MM.1S (cell line): ENCODE measurements at regions not wholly inside any gene's neighbourhood (a gene's known extent, or its start where the extent isn't known, plus 50 kb on each side); places are given as distances from the start of the nearest gene placed in this dataset.

ENCODE experiments used
- DNase-seq: peaks from one replicate; pipeline ENCODE4 v3.0.0-alpha.2; 2015
- H2AFZ ChIP-seq: fragments of 300-600 bp; sonication (generic); 2 replicates; pipeline ENCODE4 v1.6.0; 2016; ENCODE audit warnings: antibody characterized with exemption, low read length
- H3F3A ChIP-seq: fragments of 300-600 bp; sonication (generic); 2 replicates; pipeline ENCODE4 v1.6.1; 2016; ENCODE audit warnings: mild to moderate bottlenecking, antibody characterized with exemption, low read length, moderate library complexity, mixed read lengths; ENCODE audit not compliant: insufficient read depth
- H3K27ac ChIP-seq: fragments of 300-600 bp; sonication (generic); 2 replicates; pipeline ENCODE4 v1.5.1; 2016; ENCODE audit warnings: mild to moderate bottlenecking, low read length
- H3K27me3 ChIP-seq: fragments of 300-600 bp; sonication (generic); replicated peaks from 2 replicates; pipeline ENCODE4 v1.6.0; 2016; ENCODE audit warnings: low read length; ENCODE audit not compliant: insufficient read depth
- H3K36me3 ChIP-seq: fragments of 300-600 bp; sonication (generic); replicated peaks from 2 replicates; pipeline ENCODE4 v1.6.1; 2016; ENCODE audit warnings: mild to moderate bottlenecking, low read length, mixed read lengths; ENCODE audit not compliant: insufficient read depth
- H3K4me1 ChIP-seq: fragments of 300-600 bp; sonication (generic); 2 replicates; pipeline ENCODE4 v1.6.1; 2016; ENCODE audit warnings: low read length, mixed read lengths
- H3K4me2 ChIP-seq: fragments of 300-600 bp; sonication (generic); 2 replicates; pipeline ENCODE4 v1.6.0; 2016; ENCODE audit warnings: low read depth, low read length
- H3K4me3 ChIP-seq: fragments of 300-600 bp; sonication (generic); 2 replicates; pipeline ENCODE4 v1.5.1; 2016; ENCODE audit warnings: low read length, mixed read lengths
- H3K79me2 ChIP-seq: fragments of 300-600 bp; sonication (generic); 2 replicates; pipeline ENCODE4 v1.6.1; 2016; ENCODE audit warnings: mixed run types, low read length, mixed read lengths
- H3K9ac ChIP-seq: fragments of 300-600 bp; sonication (generic); 2 replicates; pipeline ENCODE4 v1.6.1; 2016; ENCODE audit warnings: low read length, mixed read lengths
- H3K9me2 ChIP-seq: fragments of 300-600 bp; sonication (generic); replicated peaks from 2 replicates; pipeline ENCODE4 v1.6.1; 2016; ENCODE audit warnings: mild to moderate bottlenecking, low read length, mixed read lengths; ENCODE audit not compliant: insufficient read depth
- H3K9me3 ChIP-seq: fragments of 300-600 bp; sonication (generic); replicated peaks from 2 replicates; pipeline ENCODE4 v1.6.1; 2016; ENCODE audit warnings: mild to moderate bottlenecking, low read length, mixed read lengths; ENCODE audit not compliant: insufficient read depth
- H4K20me1 ChIP-seq: fragments of 300-600 bp; sonication (generic); 2 replicates; pipeline ENCODE4 v1.6.1; 2016; ENCODE audit warnings: mild to moderate bottlenecking, low read length, moderate library complexity, mixed read lengths; ENCODE audit not compliant: insufficient read depth
- EZH2 ChIP-seq: fragments of 300-600 bp; sonication (generic); optimal IDR thresholded peaks from 2 replicates; pipeline ENCODE3; 2017; ENCODE audit warnings: low read depth, mild to moderate bottlenecking, antibody characterized with exemption, low read length, mixed read lengths
- EZH2phosphoT487 ChIP-seq: fragments of 300-600 bp; sonication (generic); IDR thresholded peaks from 2 replicates; pipeline ENCODE4 v1.6.1; 2018; ENCODE audit warnings: antibody characterized with exemption, low read length
- TF ChIP-seq, protein P1 (sequence below): fragments of 300-600 bp; sonication (generic); IDR thresholded peaks from 2 replicates; pipeline ENCODE4 v1.5.1; 2016; ENCODE audit warnings: antibody characterized with exemption, low read length, mixed read lengths

DNA sequence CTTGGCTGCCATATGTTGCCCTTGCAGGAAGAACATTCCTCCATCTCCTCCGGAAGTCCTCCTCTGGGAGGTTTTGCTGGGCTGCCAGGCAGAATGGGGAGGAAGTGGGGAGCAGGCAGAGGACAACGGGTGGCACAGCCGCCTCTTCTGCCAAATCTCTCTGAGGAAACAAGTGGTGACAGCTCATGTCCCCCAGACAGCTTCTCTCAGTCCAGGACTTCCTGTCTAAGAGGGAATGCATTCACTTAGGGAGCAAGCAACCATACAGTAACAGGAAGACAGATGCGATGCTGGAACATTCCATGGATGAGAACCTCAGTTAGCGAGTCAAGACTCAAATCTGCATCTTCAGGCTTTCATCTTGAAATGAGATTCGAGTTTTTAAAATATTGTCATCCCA, 701.0 kb downstream of the SEMA5A start:
- TF ChIP-seq EZH2phosphoT487 (no peak), EZH2 (no peak)
- TF ChIP-seq, protein P1, sequence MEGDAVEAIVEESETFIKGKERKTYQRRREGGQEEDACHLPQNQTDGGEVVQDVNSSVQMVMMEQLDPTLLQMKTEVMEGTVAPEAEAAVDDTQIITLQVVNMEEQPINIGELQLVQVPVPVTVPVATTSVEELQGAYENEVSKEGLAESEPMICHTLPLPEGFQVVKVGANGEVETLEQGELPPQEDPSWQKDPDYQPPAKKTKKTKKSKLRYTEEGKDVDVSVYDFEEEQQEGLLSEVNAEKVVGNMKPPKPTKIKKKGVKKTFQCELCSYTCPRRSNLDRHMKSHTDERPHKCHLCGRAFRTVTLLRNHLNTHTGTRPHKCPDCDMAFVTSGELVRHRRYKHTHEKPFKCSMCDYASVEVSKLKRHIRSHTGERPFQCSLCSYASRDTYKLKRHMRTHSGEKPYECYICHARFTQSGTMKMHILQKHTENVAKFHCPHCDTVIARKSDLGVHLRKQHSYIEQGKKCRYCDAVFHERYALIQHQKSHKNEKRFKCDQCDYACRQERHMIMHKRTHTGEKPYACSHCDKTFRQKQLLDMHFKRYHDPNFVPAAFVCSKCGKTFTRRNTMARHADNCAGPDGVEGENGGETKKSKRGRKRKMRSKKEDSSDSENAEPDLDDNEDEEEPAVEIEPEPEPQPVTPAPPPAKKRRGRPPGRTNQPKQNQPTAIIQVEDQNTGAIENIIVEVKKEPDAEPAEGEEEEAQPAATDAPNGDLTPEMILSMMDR: no peak
- no peak overlapping the region for H3K9ac ChIP-seq
- DNase-seq: no peak

DNA sequence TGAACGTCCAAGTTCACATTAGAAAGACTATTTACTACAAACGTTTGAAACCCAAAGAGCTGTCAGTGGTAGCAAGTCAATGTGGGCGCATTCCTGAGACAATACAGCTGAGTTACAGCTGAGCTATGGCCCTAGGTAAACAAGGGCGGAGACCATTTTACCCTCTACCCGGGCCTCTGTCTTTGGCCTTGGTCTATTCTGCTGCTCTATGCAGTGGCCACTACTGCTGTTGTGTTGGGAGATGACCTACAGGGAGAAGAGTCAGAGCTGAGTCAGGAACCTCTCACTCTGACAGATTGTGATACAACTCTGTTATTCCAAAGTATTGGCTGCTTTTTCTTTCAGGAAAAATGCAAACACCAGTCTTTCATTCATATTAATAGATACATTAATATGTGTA, 700.6 kb downstream of the SEMA5A start:
- Histone ChIP-seq H3K27ac (no peak overlapping the region), H3K9ac (no peak overlapping the region), H3K79me2 (no peaks in the 10 kb centered on the region), H2AFZ (no peak overlapping the region), H3K9me3 (no peaks in the 10 kb centered on the region), H3K4me1 (no peaks in the 10 kb centered on the region), H3K4me3 (no peak overlapping the region), H3K27me3 (no peaks in the 10 kb centered on the region), H4K20me1 (no peaks in the 10 kb centered on the region), H3F3A (no peaks in the 10 kb centered on the region), H3K9me2 (no peaks in the 10 kb centered on the region), H3K36me3 (no peaks in the 10 kb centered on the region), H3K4me2 (no peak overlapping the region)
- DNase-seq: no peak
- TF ChIP-seq EZH2 (no peak), EZH2phosphoT487 (no peak)

More for the DNA sequence above, 701.0 kb downstream of the SEMA5A start:
- Histone ChIP-seq H3K36me3 (no peaks in the 10 kb centered on the region), H3K4me1 (no peaks in the 10 kb centered on the region), H3K4me3 (no peak overlapping the region), H3K9me2 (no peaks in the 10 kb centered on the region), H3K27me3 (no peaks in the 10 kb centered on the region), H3K27ac (no peak overlapping the region), H3K9me3 (no peaks in the 10 kb centered on the region), H2AFZ (no peak overlapping the region), H3K4me2 (no peak overlapping the region), H4K20me1 (no peaks in the 10 kb centered on the region), H3K79me2 (no peaks in the 10 kb centered on the region), H3F3A (no peaks in the 10 kb centered on the region)

- no peak for DNase-seq
- no peak overlapping the region for H3K9ac ChIP-seq
These were observed 697.5 kb downstream of the SEMA5A start for GRCh38 chr5:8848366-8848765.

GRCh38 chr5:8848997-8849594, 696.8 kb downstream of the SEMA5A start:
- H2AFZ ChIP-seq: no peak overlapping the region
- no peaks in the 10 kb centered on the region for H4K20me1 ChIP-seq
- H3F3A ChIP-seq: no peaks in the 10 kb centered on the region
- no peaks in the 10 kb centered on the region for H3K27me3 ChIP-seq
- H3K9ac ChIP-seq: no peak overlapping the region
- no peak overlapping the region for H3K4me3 ChIP-seq
- no peaks in the 10 kb centered on the region for H3K79me2 ChIP-seq
- H3K9me3 ChIP-seq: no peaks in the 10 kb centered on the region
- H3K36me3 ChIP-seq: no peaks in the 10 kb centered on the region
- H3K4me2 ChIP-seq: no peak overlapping the region
- no peak overlapping the region for H3K27ac ChIP-seq
- H3K4me1 ChIP-seq: no peaks in the 10 kb centered on the region
- DNase-seq: no peak
- TF ChIP-seq EZH2phosphoT487 (no peak), EZH2 (no peak)
- TF ChIP-seq, protein P1: no peak
- H3K9me2 ChIP-seq: no peaks in the 10 kb centered on the region

More at GRCh38 chr5:8848366-8848765, 697.5 kb downstream of the SEMA5A start:
- H3K4me3 ChIP-seq: no peak overlapping the region
- no peak overlapping the region for H3K4me2 ChIP-seq
- no peaks in the 10 kb centered on the region for H4K20me1 ChIP-seq
- no peaks in the 10 kb centered on the region for H3K9me2 ChIP-seq
- TF ChIP-seq EZH2phosphoT487 (no peak), EZH2 (no peak)
- TF ChIP-seq, protein P1: no peak
- H3K9me3 ChIP-seq: no peaks in the 10 kb centered on the region
- H2AFZ ChIP-seq: no peak overlapping the region
- no peaks in the 10 kb centered on the region for H3K36me3 ChIP-seq
- H3K4me1 ChIP-seq: no peaks in the 10 kb centered on the region
- no peaks in the 10 kb centered on the region for H3F3A ChIP-seq
- no peaks in the 10 kb centered on the region for H3K79me2 ChIP-seq
- H3K27me3 ChIP-seq: no peaks in the 10 kb centered on the region
- H3K27ac ChIP-seq: no peak overlapping the region
